ENCODE measurements at regions not wholly inside any gene's neighbourhood (a gene's known extent, or its start where the extent isn't known, plus 50 kb on each side); places are given as distances from the start of the nearest gene placed in this dataset.

GRCh38 chr15:62823561-62823960, 219.0 kb upstream of the TPM1 start:
- POLR2A ChIA-PET = no interaction called here
- BruUV-seq (replicated peaks) = no TSS peak
- no peak overlapping the region for H3K27ac ChIP-seq (ENCODE audit: low read depth, low read length, poor library complexity, severe bottlenecking)
- no peak overlapping the region for H3K4me2 ChIP-seq (ENCODE audit: low read length)
- no peaks in the 10 kb centered on the region for H3K9me3 ChIP-seq (ENCODE audit: low read length)
- intact Hi-C loops (cut with micrococcal nuclease; ENCODE audit: unreplicated experiment) = no loop called here
- H2AFZ ChIP-seq (ENCODE audit: low read length) = no peak overlapping the region
- no peak for DNase-seq (ENCODE audit: low spot score)
- H4K20me1 ChIP-seq (ENCODE audit: insufficient read depth, low read length) = no peaks in the 10 kb centered on the region
- no peaks in the 10 kb centered on the region for H3K9me2 ChIP-seq (ENCODE audit: insufficient read depth, low read length)
- H3K4me3 ChIP-seq (ENCODE audit: low read depth, low read length, poor library complexity, severe bottlenecking) = no peak overlapping the region
- H3K36me3 ChIP-seq (ENCODE audit: insufficient read depth, low read length) = no peaks in the 10 kb centered on the region
- H3K4me1 ChIP-seq (ENCODE audit: insufficient read depth, low read length, poor library complexity, severe bottlenecking) = no peaks in the 10 kb centered on the region
- TF ChIP-seq, protein P1, sequence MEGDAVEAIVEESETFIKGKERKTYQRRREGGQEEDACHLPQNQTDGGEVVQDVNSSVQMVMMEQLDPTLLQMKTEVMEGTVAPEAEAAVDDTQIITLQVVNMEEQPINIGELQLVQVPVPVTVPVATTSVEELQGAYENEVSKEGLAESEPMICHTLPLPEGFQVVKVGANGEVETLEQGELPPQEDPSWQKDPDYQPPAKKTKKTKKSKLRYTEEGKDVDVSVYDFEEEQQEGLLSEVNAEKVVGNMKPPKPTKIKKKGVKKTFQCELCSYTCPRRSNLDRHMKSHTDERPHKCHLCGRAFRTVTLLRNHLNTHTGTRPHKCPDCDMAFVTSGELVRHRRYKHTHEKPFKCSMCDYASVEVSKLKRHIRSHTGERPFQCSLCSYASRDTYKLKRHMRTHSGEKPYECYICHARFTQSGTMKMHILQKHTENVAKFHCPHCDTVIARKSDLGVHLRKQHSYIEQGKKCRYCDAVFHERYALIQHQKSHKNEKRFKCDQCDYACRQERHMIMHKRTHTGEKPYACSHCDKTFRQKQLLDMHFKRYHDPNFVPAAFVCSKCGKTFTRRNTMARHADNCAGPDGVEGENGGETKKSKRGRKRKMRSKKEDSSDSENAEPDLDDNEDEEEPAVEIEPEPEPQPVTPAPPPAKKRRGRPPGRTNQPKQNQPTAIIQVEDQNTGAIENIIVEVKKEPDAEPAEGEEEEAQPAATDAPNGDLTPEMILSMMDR (conservative IDR thresholded peaks at IDR 0.05; ENCODE audit: low read length) = no peak
- TF ChIP-seq EZH2phosphoT487 (IDR thresholded peaks at IDR 0.05; ENCODE audit: borderline replicate concordance, low read depth, low read length) = no peak
- CTCF ChIA-PET (ENCODE audit: unreplicated experiment) = no interaction called here
- H3K79me2 ChIP-seq (ENCODE audit: insufficient read depth, low read depth, low read length) = no peaks in the 10 kb centered on the region

- Histone ChIP-seq H4K20me1 (ENCODE audit: insufficient read depth, low read length) (no peaks in the 10 kb centered on the region), H3K4me1 (ENCODE audit: insufficient read depth, low read length, poor library complexity, severe bottlenecking) (no peaks in the 10 kb centered on the region), H3K9me2 (ENCODE audit: insufficient read depth, low read length) (no peaks in the 10 kb centered on the region), H3K27ac (ENCODE audit: low read depth, low read length, poor library complexity, severe bottlenecking) (no peak overlapping the region), H3K4me2 (ENCODE audit: low read length) (no peak overlapping the region), H3K36me3 (ENCODE audit: insufficient read depth, low read length) (no peaks in the 10 kb centered on the region), H3K4me3 (ENCODE audit: low read depth, low read length, poor library complexity, severe bottlenecking) (no peak overlapping the region), H3K79me2 (ENCODE audit: insufficient read depth, low read depth, low read length) (no peaks in the 10 kb centered on the region), H3K9me3 (ENCODE audit: low read length) (no peaks in the 10 kb centered on the region), H2AFZ (ENCODE audit: low read length) (no peak overlapping the region)
- no peak for DNase-seq (ENCODE audit: low spot score)
- TF ChIP-seq EZH2phosphoT487 (IDR thresholded peaks at IDR 0.05; ENCODE audit: borderline replicate concordance, low read depth, low read length) = no peak
- TF ChIP-seq, protein P1 (conservative IDR thresholded peaks at IDR 0.05; ENCODE audit: low read length) = no peak
- intact Hi-C loops (cut with micrococcal nuclease; ENCODE audit: unreplicated experiment) = no loop called here
- ChIA-PET POLR2A (no interaction called here), CTCF (ENCODE audit: unreplicated experiment) (no interaction called here)
- no TSS peak for BruUV-seq (replicated peaks)
These were observed 218.2 kb upstream of the TPM1 start for GRCh38 chr15:62824111-62825015.

DNA sequence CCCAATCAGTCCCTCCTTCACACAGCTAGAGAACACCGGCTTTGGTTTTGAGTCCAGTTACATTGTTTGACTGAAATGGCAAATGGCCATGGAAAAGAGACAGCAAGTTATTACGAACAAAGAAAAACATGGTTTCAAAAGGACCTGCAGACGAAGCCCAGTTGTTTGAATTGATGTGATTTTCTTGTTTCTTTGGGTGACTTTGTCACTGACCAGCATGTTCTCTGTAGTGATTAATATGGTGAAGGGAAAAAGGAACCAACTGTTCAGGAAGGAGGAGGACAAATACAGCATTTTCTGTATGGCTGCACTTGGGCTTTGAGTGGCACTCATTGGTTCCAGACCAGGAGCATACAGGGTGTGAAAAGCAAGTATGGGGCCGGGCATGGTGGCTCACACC, 217.4 kb upstream of the TPM1 start:
- intact Hi-C loops (cut with micrococcal nuclease; ENCODE audit: unreplicated experiment) = no loop called here
- ChIA-PET CTCF (ENCODE audit: unreplicated experiment) (no interaction called here), POLR2A (no interaction called here)
- Histone ChIP-seq H3K4me3 (ENCODE audit: low read depth, low read length, poor library complexity, severe bottlenecking) (no peak overlapping the region), H3K4me1 (ENCODE audit: insufficient read depth, low read length, poor library complexity, severe bottlenecking) (no peaks in the 10 kb centered on the region), H3K9me2 (ENCODE audit: insufficient read depth, low read length) (no peaks in the 10 kb centered on the region), H3K27ac (ENCODE audit: low read depth, low read length, poor library complexity, severe bottlenecking) (no peak overlapping the region), H3K9me3 (ENCODE audit: low read length) (no peaks in the 10 kb centered on the region), H4K20me1 (ENCODE audit: insufficient read depth, low read length) (no peaks in the 10 kb centered on the region), H3K4me2 (ENCODE audit: low read length) (no peak overlapping the region), H2AFZ (ENCODE audit: low read length) (no peak overlapping the region), H3K36me3 (ENCODE audit: insufficient read depth, low read length) (no peaks in the 10 kb centered on the region), H3K79me2 (ENCODE audit: insufficient read depth, low read depth, low read length) (no peaks in the 10 kb centered on the region)
- TF ChIP-seq, protein P1 (conservative IDR thresholded peaks at IDR 0.05; ENCODE audit: low read length) = no peak
- TF ChIP-seq EZH2phosphoT487 (IDR thresholded peaks at IDR 0.05; ENCODE audit: borderline replicate concordance, low read depth, low read length) = no peak
- DNase-seq (ENCODE audit: low spot score) = no peak
- BruUV-seq (replicated peaks) = no TSS peak
